Nephron progenitor cell (in vitro differentiated cells): ENCODE measurements at regions not wholly inside any gene's neighbourhood (a gene's known extent, or its start where the extent isn't known, plus 50 kb on each side); places are given as distances from the start of the nearest gene placed in this dataset.

Experiments
- DNase-seq: peaks from one replicate; pipeline ENCODE4 v3.0.0; 2021
- H3K27ac Mint-ChIP-seq: 2 replicates; pipeline ENCODE4 v1.8.0; 2021; ENCODE audit warnings: mild to moderate bottlenecking, moderate library complexity, mixed read lengths
- H3K27me3 Mint-ChIP-seq: 2 replicates; pipeline ENCODE4 v1.8.0; 2021; ENCODE audit warnings: mild to moderate bottlenecking, low read depth, mixed read lengths; ENCODE audit not compliant: poor library complexity
- H3K36me3 Mint-ChIP-seq: 2 replicates; pipeline ENCODE4 v1.8.0; 2021; ENCODE audit warnings: low read depth, mixed read lengths
- H3K4me1 Mint-ChIP-seq: 2 replicates; pipeline ENCODE4 v1.8.0; 2021; ENCODE audit warnings: mixed read lengths
- H3K4me3 Mint-ChIP-seq: 2 replicates; pipeline ENCODE4 v1.8.0; 2021; ENCODE audit warnings: mild to moderate bottlenecking, moderate library complexity, mixed read lengths
- H3K9me3 Mint-ChIP-seq: 2 replicates; pipeline ENCODE4 v1.8.0; 2021; ENCODE audit warnings: mild to moderate bottlenecking, moderate library complexity, mixed read lengths
- TF ChIP-seq, protein P1 (sequence below): fragments of 200-600 bp; sonication (generic); IDR thresholded peaks from 2 replicates; pipeline ENCODE4 v1.5.0; 2021; ENCODE audit warnings: antibody characterized with exemption

DNA sequence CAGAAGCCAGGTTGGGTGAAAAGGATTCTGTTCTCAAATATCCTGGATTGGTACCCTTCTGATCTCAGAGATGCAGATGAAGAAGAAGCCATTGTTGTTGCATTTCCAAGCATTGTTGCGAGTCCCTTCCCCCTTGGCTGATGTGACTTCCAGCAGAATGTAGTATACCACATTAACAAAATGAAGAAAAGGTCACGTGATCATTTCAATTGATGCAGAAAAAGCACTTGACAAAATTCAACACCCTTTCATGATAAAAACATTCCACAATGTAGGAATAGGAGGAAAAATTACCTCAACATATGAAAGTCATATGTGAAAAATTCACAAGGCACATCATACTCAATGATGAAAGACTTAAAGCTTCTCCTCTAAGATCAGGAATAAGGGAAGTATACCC, 181.9 kb upstream of the PFN2 start:
- Mint-ChIP-seq H3K4me3 (no peak overlapping the region), H3K36me3 (no peaks in the 10 kb centered on the region), H3K4me1 (peaks cover 31% of the 10 kb centered on the region), H3K27me3 (no peaks in the 10 kb centered on the region), H3K27ac (no peak overlapping the region), H3K9me3 (peaks cover 27% of the 10 kb centered on the region)
- DNase-seq = no peak
- TF ChIP-seq, protein P1, sequence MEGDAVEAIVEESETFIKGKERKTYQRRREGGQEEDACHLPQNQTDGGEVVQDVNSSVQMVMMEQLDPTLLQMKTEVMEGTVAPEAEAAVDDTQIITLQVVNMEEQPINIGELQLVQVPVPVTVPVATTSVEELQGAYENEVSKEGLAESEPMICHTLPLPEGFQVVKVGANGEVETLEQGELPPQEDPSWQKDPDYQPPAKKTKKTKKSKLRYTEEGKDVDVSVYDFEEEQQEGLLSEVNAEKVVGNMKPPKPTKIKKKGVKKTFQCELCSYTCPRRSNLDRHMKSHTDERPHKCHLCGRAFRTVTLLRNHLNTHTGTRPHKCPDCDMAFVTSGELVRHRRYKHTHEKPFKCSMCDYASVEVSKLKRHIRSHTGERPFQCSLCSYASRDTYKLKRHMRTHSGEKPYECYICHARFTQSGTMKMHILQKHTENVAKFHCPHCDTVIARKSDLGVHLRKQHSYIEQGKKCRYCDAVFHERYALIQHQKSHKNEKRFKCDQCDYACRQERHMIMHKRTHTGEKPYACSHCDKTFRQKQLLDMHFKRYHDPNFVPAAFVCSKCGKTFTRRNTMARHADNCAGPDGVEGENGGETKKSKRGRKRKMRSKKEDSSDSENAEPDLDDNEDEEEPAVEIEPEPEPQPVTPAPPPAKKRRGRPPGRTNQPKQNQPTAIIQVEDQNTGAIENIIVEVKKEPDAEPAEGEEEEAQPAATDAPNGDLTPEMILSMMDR = no peak

DNA sequence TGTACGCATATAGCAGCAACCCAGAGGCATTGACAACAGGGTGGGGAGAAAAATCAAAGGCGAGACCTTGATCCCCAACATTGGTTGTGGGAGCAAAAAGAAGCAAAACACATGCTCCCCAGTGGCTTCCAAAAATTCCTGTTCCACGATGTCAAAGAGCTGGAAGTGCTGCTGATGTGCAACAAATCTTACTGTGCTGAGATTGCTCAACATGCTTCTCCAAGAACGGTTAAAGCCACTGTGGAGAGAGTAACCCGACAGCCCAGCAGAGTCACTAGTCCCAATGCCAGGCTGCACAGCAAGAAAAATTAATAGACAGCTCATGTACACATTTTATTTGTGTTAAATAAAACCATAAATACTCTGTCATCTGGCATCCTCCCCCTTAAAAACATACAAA, 179.9 kb upstream of the PFN2 start:
- Mint-ChIP-seq H3K4me1 (peaks cover 39% of the 10 kb centered on the region), H3K36me3 (no peaks in the 10 kb centered on the region), H3K27me3 (no peaks in the 10 kb centered on the region), H3K27ac (no peak overlapping the region), H3K9me3 (peaks cover 12% of the 10 kb centered on the region), H3K4me3 (no peak overlapping the region)
- no peak for DNase-seq
- TF ChIP-seq, protein P1 = no peak

DNA sequence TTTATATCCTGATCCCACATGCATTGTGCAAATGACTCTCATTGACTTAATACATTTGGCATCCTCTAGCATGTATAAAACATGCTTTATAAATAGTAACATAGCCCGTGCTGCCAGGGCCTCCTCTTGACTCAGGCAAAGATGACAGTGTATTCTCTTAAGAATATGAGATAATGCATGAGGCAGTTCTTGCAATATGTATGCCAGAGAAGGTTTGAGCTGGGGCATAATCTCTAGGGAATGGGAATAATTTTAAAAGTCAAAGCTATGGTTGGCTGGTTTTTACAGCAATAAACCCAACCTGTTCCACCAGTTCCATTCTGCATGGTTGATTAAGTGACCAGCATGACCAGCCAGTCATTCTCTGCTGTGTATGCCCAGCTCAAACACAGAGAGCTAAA, 179.0 kb upstream of the PFN2 start:
- peaks cover 12% of the 10 kb centered on the region for H3K9me3 Mint-ChIP-seq
- peaks cover 39% of the 10 kb centered on the region for H3K4me1 Mint-ChIP-seq
- no peak overlapping the region for H3K4me3 Mint-ChIP-seq
- H3K27ac Mint-ChIP-seq = no peak overlapping the region
- H3K27me3 Mint-ChIP-seq = no peaks in the 10 kb centered on the region
- no peaks in the 10 kb centered on the region for H3K36me3 Mint-ChIP-seq
- no peak for DNase-seq
- TF ChIP-seq, protein P1 = no peak

DNA sequence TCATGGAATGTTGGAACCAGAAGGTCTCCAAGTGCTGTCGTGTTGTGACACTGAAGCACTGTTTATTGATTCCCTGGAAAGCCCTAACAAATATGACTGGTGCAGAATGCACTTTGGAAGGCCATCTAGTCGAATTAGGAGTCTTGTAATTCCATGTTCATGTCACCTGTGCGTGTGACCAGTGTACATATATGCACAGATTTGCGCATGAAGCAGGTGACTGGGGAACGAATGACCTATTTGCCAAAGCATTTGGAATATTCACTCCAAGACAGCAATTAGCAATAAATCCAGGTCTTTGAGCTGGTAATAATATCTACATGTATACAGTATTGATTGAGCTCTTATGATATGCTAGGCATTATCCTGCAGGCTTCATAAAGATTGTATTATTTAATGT, 177.5 kb upstream of the PFN2 start:
- no peaks in the 10 kb centered on the region for H3K36me3 Mint-ChIP-seq
- peaks cover 40% of the 10 kb centered on the region for H3K4me1 Mint-ChIP-seq
- TF ChIP-seq, protein P1 = no peak
- no peak overlapping the region for H3K4me3 Mint-ChIP-seq
- peaks cover 8% of the 10 kb centered on the region for H3K9me3 Mint-ChIP-seq
- H3K27me3 Mint-ChIP-seq = no peaks in the 10 kb centered on the region
- DNase-seq = no peak
- H3K27ac Mint-ChIP-seq = no peak overlapping the region

DNA sequence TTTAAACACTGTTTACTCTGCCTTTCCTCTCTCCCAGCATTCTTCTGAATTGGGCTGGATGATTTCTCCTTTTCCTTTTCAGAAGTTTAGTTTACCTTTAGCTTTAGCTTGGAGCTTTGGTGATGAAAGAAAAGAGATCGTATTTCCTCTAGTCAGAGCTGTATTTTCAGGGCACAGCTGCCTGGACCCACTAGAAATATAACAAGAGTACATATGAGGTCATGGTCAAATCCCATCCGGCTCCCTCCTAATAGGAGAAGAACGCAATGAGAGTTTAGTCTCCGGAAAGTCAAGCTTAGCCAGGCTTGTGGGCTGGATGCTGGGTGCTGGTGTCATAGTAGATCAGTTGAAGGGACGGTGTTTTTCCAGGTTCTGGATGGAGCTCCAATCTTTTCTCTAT, 177.1 kb upstream of the PFN2 start:
- Mint-ChIP-seq H3K4me3 (no peak overlapping the region), H3K36me3 (no peaks in the 10 kb centered on the region), H3K9me3 (peaks cover 5% of the 10 kb centered on the region), H3K27ac (peak overlapping the region; percentile 78), H3K27me3 (no peaks in the 10 kb centered on the region), H3K4me1 (peaks cover 44% of the 10 kb centered on the region)
- TF ChIP-seq, protein P1 = no peak
- DNase-seq = no peak

DNA sequence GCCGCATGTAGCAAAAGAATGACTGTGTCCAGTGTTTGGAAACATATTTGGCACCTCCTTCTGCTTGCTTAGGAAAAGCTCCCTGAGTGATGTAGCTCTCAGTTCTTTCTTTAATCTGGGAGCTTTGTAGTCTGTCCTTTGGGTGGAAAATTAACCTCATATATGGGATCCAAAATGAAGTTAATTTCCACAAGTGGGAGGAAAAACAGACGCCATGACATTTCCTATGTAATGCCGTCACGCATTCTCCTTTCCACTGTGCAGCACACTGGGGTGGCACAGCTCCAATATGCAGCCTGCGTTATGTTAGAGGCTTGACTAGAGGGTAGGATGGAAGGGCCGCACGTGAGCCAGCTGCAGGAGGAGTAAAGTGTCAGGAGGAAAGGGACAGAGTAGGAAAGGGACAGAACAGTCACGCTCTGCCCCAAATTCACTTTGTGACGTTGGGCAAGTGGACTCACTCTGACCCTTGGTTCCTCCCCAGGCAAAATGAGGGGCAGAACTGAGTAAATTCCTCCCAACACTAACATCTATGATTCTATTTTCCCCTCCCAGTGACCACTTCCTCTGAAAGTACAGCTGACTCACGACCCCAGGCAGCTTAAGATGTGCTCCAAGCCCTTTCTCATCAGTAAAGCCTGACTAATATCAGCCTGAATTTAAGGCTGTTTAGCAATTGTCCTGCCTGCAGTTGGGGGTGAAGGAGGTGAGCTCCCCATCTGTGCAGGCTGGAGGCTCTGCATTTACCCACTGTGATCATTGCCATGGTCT, 176.5 kb upstream of the PFN2 start:
- Mint-ChIP-seq H3K4me1 (peaks cover 50% of the 10 kb centered on the region), H3K36me3 (no peaks in the 10 kb centered on the region), H3K9me3 (peaks cover 3% of the 10 kb centered on the region), H3K27ac (peak overlapping the region; percentile 78), H3K27me3 (no peaks in the 10 kb centered on the region), H3K4me3 (no peak overlapping the region)
- TF ChIP-seq, protein P1 = no peak
- no peak for DNase-seq
